NOMO-1 treated with dmso at 0.1 percent for 144 hours (cell line): ENCODE measurements at regions not wholly inside any gene's neighbourhood (a gene's known extent, or its start where the extent isn't known, plus 50 kb on each side); places are given as distances from the start of the nearest gene placed in this dataset.
"Not testable (repeated sequence)": the region's sequence is repeated elsewhere in the genome, so short reads cannot be mapped to it uniquely, and the experiment has no call there.

ENCODE experiments used
- DNase-seq: peaks from one replicate; lab custom pipeline; 2025; ENCODE audit not compliant: unreplicated experiment; lab: John Stamatoyannopoulos, UW

DNA sequence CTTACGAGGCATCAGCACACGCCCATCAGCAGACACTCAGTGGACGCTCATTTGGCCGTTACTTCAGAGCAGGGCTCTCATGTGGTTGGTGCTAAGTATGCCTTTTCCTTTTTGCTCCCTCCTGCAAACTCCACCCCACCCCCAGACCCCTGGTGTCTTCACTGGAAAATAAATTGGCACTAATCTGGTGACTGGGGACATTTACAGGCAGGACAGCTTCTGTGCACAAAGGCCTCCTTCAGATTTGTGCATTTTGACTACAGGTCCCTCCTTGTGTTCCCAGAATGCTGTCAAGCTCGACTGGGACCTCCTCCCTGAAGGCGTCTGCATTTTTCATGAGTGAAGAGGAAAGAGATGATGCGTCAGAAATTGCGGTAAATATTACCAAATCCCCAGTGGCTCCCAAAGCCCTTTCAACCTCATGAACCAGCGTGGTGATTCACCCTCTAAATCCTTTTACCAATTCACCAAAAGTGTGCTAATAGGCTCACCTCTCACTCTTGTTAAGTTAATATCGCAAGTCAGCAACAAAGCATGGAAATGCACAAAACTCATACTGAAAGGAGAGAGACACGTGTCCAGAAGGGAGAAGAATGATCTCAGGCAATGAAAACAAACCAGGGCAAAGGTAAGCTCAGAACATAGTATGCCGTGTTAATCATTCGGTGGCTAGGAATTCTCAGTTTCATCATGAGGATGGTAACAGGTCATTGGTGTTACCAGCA is 119.0 kb downstream of the NKX6-1 start:
- no peak for DNase-seq

DNA sequence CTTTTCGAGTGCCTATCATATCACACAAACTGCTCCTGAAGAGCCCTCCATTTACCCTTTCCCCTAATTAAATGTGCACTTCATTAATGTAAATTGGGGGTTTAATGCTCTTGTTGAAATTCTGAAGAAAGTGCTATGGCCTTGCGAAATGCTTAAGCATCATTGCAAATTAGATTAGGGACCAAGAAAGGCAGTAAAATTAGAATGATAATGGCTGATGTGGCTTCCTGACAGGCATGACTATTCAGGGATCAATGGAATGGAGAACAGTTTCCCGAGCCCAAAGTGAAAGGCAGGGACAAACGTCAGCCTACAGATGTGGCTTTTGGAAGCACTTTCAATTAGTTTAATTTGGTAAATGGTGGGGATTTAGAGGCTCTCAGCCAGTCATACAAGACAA is 120.1 kb downstream of the NKX6-1 start:
- no peak for DNase-seq

GRCh38 chr4:84378356-84378755 is 120.7 kb downstream of the NKX6-1 start:
- DNase-seq = no peak

DNA sequence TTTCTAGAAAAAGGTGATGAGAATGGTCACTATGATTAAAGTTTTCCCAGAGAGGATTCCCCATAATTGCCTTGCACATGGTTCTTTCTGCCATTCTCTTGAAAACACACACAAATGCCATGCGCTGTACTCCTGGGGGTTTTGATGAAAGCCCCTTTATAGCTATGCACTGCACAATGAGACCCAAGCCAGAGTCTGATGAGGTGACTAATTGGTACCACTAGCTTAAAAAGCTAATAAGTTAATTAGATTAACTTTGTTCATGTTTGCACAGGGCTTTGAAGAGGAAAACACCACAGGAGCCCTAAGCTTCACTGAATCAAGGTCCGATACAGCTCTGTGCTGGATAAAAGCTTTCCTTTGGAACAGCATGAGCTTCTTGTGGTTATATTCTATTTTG is 132.2 kb downstream of the NKX6-1 start:
- DNase-seq = no peak

- no peak for DNase-seq
Observed at GRCh38 chr4:84366161-84366560, 132.9 kb downstream of the NKX6-1 start.

DNA sequence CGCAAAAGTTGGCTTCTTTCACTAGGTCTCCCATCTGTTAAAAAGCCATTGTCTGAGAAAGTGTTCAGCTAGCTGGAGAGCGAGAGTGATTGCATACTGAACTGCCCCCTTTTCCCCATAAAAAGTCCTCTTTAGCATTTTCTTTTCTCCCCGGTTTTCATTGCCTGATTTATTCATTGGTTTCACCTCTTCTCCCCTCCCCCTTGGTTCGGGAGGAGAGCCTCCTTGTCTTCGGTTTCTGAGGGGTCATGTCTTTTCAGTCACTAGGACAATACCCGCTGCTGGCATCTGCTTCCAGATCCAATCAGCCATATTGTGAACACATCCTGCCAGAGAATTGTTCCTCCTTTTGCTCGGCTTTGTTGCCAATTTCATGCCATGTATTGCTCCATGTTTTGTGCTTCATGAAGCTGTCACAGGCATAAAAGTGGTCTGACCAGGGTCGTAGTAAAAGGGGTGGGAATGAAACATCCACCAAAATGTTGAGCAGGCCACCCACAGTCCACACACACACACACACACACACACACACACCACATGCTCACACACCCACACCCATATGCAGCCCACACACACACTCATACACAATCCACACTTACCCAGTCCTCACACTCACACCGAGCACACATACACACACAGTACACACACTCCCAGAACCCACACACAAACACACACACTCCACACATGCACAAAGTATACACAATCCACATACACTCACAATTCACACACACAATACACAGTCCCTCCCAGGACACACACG is 136.0 kb downstream of the NKX6-1 start:
- no peak for DNase-seq

DNA sequence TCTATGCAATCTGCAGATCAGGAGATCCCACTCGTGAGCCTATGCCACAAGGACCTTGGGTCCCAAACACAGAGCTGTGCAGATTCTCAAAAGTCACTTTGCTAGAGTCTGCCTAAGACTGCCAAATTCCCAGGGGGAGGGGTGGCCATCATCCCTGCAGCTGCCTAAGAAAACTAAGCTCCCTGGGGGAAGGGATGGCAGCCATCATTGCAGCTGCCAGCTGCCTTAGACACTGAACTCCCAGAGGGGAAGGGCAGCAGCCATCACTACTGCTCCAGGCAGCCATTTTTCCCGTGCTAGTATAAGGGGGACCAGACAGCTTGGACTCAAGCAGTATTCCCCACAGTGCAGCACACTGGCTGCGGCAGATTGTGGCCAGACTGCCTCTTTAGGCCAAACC is 156.9 kb downstream of the NKX6-1 start:
- no peak for DNase-seq

GRCh38 chr4:84341559-84341958 is 157.5 kb downstream of the NKX6-1 start:
- no peak for DNase-seq

DNA sequence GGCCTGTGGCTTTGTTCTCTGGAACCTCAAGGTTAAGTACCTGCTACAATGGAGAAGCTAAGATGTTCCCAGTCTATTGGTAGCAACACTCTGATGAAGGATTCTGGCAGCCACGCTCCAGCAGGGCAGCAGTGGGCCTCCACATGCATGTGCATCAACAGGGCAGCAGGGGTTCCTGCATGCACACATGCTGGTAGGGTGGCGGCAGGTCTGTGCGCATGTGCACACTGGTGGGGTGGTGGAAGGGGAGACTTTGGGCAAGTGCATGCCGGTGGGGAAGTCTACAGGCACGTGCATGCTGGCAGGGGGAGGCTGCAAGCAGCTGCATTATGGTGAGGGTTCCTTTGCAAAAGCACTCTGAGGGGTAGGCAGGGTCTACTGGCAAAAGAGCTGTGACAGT is 160.7 kb downstream of the NKX6-1 start:
- DNase-seq = no peak

DNA sequence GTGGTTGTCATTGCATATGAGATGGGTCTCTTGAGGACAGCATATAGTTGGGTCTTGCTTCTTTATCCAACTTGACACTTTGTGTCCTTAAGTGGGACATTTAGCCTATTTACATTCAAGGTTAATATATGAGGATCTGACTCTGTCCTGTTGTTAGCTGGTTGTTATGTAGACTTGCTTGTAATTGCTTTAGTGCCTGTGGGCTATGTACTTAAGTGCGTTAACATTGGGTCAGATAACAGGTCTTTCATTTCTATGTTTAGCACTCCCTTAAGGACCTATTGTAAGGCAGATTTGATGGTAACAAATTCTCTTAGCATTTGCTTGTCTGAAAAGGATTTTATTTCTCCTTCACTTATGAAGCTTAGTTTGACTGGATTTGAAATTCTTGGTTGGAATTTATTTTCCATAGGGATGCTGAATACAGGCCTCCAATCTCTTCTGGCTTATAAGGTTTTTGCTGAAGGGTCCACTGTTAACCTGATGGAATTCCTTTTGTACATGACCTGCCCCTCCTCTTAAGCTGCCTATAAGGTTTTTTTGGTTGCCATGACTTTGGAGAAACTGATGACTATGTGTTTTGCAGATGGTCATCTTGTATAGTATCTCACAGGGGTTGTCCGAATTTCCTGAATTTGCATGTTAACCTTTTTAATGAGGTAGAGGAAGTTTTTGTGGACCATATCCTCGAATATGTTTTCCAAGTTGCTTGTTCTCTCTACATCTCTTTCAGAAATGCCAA is 162.0 kb downstream of the NKX6-1 start:
- no peak for DNase-seq

GRCh38 chr4:84327526-84327925 is 171.6 kb downstream of the NKX6-1 start:
- DNase-seq = no peak

GRCh38 chr4:84325625-84326024 is 173.5 kb downstream of the NKX6-1 start:
- DNase-seq = no peak

DNA sequence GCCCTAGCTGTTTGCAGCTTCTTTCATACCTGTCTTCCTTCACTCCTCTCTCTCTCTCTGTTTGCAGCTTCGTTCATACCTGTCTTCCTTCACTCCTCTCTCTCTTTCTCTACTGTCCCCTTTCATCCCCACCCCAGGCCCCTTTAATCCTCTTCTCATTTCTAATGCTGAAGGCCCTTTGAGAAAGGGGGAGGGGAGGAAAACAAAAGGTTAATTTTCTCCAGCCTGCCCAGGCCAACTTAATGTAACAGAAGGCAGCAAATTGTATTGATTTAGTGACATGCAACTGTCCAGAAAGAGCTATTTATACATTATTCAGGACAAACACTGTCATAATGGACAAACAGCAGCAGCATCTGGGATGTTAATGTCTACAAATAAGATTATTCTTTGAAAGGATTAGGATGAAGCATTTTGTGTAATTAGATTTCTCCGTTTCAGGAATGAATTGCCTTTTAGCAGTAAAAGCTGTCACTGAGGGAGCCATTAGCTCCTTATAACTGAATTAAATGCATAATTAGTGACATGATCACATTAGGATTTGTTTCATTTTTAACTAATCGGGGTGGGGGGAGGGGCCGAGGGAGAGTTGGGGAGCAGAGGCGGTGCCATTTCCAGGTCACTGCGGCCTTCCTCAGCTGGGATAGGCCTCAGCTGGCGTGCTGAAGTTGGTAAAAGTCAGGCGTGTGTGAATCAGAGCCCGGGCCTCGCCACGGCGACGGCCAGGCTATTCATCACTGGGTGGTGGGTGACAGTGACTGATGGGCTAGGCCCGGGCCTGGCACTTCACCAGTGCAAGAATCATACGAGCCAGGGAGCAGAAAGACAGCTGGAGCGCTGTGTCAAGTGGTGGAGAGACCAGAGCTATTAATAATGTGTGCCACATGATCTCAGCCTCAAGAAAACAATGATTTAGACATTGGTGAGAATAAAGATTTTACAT is 174.5 kb downstream of the NKX6-1 start:
- DNase-seq = no peak

DNA sequence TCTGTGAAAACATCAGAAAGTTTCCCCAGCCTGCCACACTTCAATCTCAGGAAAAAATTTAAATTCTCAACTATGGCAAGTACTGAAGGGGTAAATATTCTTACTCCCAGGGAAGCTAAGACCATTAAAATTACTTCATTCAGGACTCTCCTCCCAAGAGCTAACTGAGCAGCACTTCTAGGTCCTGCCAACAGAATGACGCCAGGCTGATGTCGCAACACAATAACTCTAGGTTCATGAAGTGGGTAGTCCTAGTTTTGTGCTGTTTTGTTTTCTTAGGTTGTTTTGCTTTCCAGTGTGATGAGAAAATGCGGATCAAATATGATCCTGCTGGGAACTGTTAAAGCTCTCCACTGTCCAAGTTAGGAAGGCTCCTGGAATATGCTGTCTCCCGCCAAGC is 180.0 kb downstream of the NKX6-1 start:
- no peak for DNase-seq

GRCh38 chr4:84317513-84317912 is 181.6 kb downstream of the NKX6-1 start:
- DNase-seq = no peak

DNA sequence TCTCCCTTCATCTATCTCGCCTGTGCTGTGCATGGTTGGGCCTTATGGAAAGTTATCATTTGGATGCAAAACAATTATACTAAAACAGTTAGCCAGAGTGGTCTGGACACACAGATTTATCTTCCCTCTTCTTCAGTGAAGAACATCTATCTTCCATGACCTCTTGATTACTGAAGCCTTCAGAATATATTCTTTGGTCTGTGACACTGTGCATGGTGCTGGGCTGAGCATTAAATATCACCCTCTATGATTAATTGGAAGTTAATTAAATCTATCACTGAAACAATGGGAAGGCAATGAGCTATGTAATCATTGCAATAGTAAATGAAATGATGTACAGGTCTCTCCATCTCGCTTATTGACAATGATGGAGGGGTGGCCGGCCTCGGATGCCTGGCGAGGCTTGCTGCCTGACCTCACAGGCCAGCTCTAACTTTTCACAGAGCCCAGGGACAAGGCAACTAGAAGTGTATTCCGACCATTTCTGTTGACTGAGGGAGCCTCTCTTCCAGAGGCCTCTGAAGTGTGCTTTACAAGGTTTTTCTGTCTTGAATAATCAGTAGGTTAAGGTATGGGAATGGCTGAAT is 186.6 kb downstream of the NKX6-1 start:
- no peak for DNase-seq

DNA sequence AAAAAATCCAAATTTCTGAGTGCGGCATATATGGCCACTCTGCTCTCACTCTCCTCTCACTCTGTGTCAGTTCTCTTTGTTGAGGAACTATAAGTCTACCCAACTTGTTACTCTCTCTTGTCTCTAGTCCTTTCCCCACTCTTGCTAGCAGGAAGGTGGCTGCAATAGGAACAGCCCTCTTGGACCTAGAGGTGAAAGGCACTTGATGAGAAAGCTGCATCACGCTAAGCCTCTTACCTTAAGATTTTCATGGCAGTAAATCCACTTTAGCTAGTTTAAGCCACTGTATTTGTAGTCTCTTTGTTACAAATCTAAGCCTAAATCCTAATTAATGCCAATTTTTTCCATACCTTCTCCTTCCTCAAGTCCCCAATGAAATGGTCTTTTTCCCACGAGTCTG is 189.9 kb downstream of the NKX6-1 start:
- no peak for DNase-seq

- DNase-seq = not testable (repeated sequence)
Observed at GRCh38 chr4:84298719-84299254, 200.3 kb downstream of the NKX6-1 start.

GRCh38 chr4:84298023-84298718 is 200.9 kb downstream of the NKX6-1 start:
- no peak for DNase-seq

DNA sequence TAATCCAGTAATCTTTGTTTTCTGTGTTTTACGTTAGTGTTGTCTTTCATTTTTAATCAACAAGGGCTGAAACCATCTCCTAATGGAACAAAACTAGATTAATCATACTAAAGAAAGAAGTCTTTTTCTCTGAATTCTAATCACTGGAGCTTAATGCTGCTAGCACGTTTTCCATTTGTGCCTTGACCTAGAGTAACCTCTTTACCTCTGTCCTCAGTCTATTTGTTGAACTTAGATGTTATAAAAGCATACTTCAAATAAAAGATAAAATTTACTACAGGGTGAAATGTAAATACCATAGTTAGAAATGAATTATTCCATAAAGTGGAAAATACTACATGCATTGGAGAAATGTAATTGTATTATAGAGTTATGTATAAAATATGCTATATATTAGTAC is 207.1 kb downstream of the NKX6-1 start:
- DNase-seq = no peak
